HepG2 (cell line): ENCODE measurements at regions not wholly inside any gene's neighbourhood (a gene's known extent, or its start where the extent isn't known, plus 50 kb on each side); places are given as distances from the start of the nearest gene placed in this dataset.

ENCODE experiments used
- ATAC-seq: fragments of 200-7000 bp; cut with Tn5 transposase; 3 replicates; pipeline ENCODE4 v1.9.1; 2020; ENCODE audit warnings: mild to moderate bottlenecking, moderate library complexity
- BruUV-seq: library from RNA; stranded (reverse); fragments of 400-500 nt; replicated peaks from 2 replicates; lab custom pipeline; 2021; lab: Mats Ljungman, UMichigan
- CTCF ChIA-PET: fragments of 300-600 bp; formaldehyde crosslinking; extraction: SDS; loops from one replicate; lab custom pipeline; 2021; ENCODE audit warnings: low total read pairs, inconsistent platforms, low intra/inter-chr PET ratio; lab: Yijun Ruan, JAX
- POLR2A ChIA-PET: fragments of 350-600 bp; sonication (Branson Sonifier 250); formaldehyde crosslinking; loops from one replicate; lab custom pipeline; 2020; ENCODE audit warnings: antibody characterized with exemption, inconsistent platforms; lab: Yijun Ruan, JAX
- DNase-seq: peaks from one replicate; pipeline ENCODE4 v3.0.0-alpha.2; 2015; ENCODE audit warnings: low spot score
- FAIRE-seq: peaks from 3 replicates; lab custom pipeline; 2011; peaks lifted over from hg19 to GRCh38; lab: Jason Lieb, UNC
- H2AFZ ChIP-seq: one replicate; pipeline ENCODE4 v1.6.1; 2011; ENCODE audit warnings: low read length, inconsistent platforms
- H3K27ac ChIP-seq: fragments of 300-600 bp; 3 replicates; pipeline ENCODE4 v1.8.0; 2011; ENCODE audit warnings: mixed run types, mild to moderate bottlenecking, mixed read lengths, low read length, inconsistent platforms; ENCODE audit not compliant: insufficient read depth; ENCODE audit errors: extremely low read length
- H3K27me3 ChIP-seq, 2 experiments: fragments of 200-600 bp in 1 of 2; 2 replicates in 1 of 2; 3 replicates in 1 of 2; pipeline versions ENCODE4 v1.6.0 to v1.8.0; 2011; ENCODE audit warnings: low read length in 2 of 2, mild to moderate bottlenecking in 2 of 2, moderate library complexity in 2 of 2, inconsistent platforms in 1 of 2; ENCODE audit not compliant: insufficient read depth in 2 of 2, control insufficient read depth in 1 of 2
- H3K36me3 ChIP-seq, 2 experiments: fragments of 200-600 bp in 1 of 2; replicated peaks in 1 of 2; 2 replicates in 1 of 2; 3 replicates in 1 of 2; pipeline versions ENCODE4 v1.5.1 to v1.8.0; 2011; ENCODE audit warnings: low read length in 2 of 2, inconsistent platforms in 1 of 2; ENCODE audit not compliant: insufficient read depth in 2 of 2, control insufficient read depth in 1 of 2
- H3K4me1 ChIP-seq: 2 replicates; pipeline ENCODE4 v1.5.1; 2012; ENCODE audit warnings: low read length, inconsistent platforms; ENCODE audit not compliant: insufficient read depth
- H3K4me2 ChIP-seq: 2 replicates; pipeline ENCODE4 v1.6.0; 2011; ENCODE audit warnings: low read depth, low read length, inconsistent platforms
- H3K4me3 ChIP-seq, 3 experiments: fragments of 200-600 bp in 1 of 3; sonication (generic), shearing (Covaris generic) in 1 of 3; replicated peaks in 1 of 3; 2 replicates each; pipeline ENCODE4 v1.5.1; 2011 to 2016; ENCODE audit warnings: low read length in 3 of 3, inconsistent platforms in 2 of 3, low read depth in 2 of 3, mild to moderate bottlenecking in 2 of 3, control low read depth in 1 of 3, mixed read lengths in 1 of 3; ENCODE audit not compliant: insufficient read depth in 1 of 3
- H3K79me2 ChIP-seq: one replicate; pipeline ENCODE4 v1.6.1; 2011; ENCODE audit warnings: low read length, inconsistent platforms; ENCODE audit not compliant: insufficient read depth
- H3K9ac ChIP-seq: 2 replicates; pipeline ENCODE4 v1.6.0; 2011; ENCODE audit warnings: mild to moderate bottlenecking, low read depth, low read length, inconsistent platforms; ENCODE audit not compliant: insufficient read depth
- H3K9me3 ChIP-seq: 2 replicates; pipeline ENCODE4 v1.5.1; 2012; ENCODE audit warnings: mild to moderate bottlenecking, low read length
- H4K20me1 ChIP-seq: 2 replicates; pipeline ENCODE4 v1.6.0; 2011; ENCODE audit warnings: inconsistent platforms, mild to moderate bottlenecking, low read length, moderate library complexity; ENCODE audit not compliant: insufficient read depth
- ATRX ChIP-seq: sonication (generic); formaldehyde crosslinking; IDR thresholded peaks from 2 replicates; pipeline ENCODE4 v1.4.0; 2020; ENCODE audit warnings: missing genetic modification reagents, borderline replicate concordance
- CSRNP2 ChIP-seq: sonication (generic); formaldehyde crosslinking; conservative IDR thresholded peaks from 2 replicates; pipeline ENCODE4 v1.8.0; 2022; ENCODE audit warnings: low read depth, missing genetic modification reagents
- GPBP1L1 ChIP-seq: sonication (generic); formaldehyde crosslinking; IDR thresholded peaks from 2 replicates; pipeline ENCODE4 v1.5.0; 2020; ENCODE audit warnings: mild to moderate bottlenecking, missing genetic modification reagents
- MBD4 ChIP-seq: IDR thresholded peaks from 2 replicates; pipeline ENCODE4 v1.6.1; 2012; ENCODE audit warnings: low read length, inconsistent platforms, borderline replicate concordance
- MTA1 ChIP-seq: sonication (generic); formaldehyde crosslinking; IDR thresholded peaks from 2 replicates; pipeline ENCODE4 v1.4.0; 2020; ENCODE audit warnings: missing genetic modification reagents, mild to moderate bottlenecking, borderline replicate concordance
- PHF8 ChIP-seq: sonication (generic); formaldehyde crosslinking; IDR thresholded peaks from 2 replicates; pipeline ENCODE4 v1.5.0; 2020; ENCODE audit warnings: missing genetic modification reagents
- SALL2 ChIP-seq: sonication (generic); formaldehyde crosslinking; IDR thresholded peaks from 2 replicates; pipeline ENCODE4 v1.8.1; 2023; ENCODE audit warnings: mild to moderate bottlenecking, missing genetic modification reagents, inconsistent platforms
- SKI ChIP-seq: fragments of 450-650 bp; IDR thresholded peaks from one replicate; pipeline ENCODE4 v1.6.1; 2018; ENCODE audit warnings: mild to moderate bottlenecking; ENCODE audit not compliant: partially characterized antibody
- SMARCC2 ChIP-seq: fragments of 450-650 bp; IDR thresholded peaks from 2 replicates; pipeline ENCODE4 v1.6.1; 2017; ENCODE audit warnings: antibody characterized with exemption, mild to moderate bottlenecking
- SP2 ChIP-seq: sonication (generic); formaldehyde crosslinking; IDR thresholded peaks from 2 replicates; pipeline ENCODE4 v1.5.1; 2020; ENCODE audit warnings: mild to moderate bottlenecking, missing genetic modification reagents
- SUZ12 ChIP-seq: fragments of 150-350 bp; IDR thresholded peaks from 2 replicates; pipeline ENCODE4 v1.6.1; 2014; ENCODE audit warnings: low read depth, low read length
- TRIM24 ChIP-seq: sonication (generic); formaldehyde crosslinking; IDR thresholded peaks from 2 replicates; pipeline ENCODE4 v1.8.0; 2022; ENCODE audit warnings: mild to moderate bottlenecking, missing genetic modification reagents
- ZBED4 ChIP-seq: sonication (generic); formaldehyde crosslinking; IDR thresholded peaks from 2 replicates; pipeline ENCODE4 v1.4.0; 2020; ENCODE audit warnings: missing genetic modification reagents, borderline replicate concordance
- ZBTB7B ChIP-seq: sonication (generic); formaldehyde crosslinking; IDR thresholded peaks from 2 replicates; pipeline ENCODE4 v1.4.0; 2020; ENCODE audit warnings: missing genetic modification reagents
- ZNF234 ChIP-seq: sonication (generic); formaldehyde crosslinking; conservative IDR thresholded peaks from 2 replicates; pipeline ENCODE4 v1.5.1; 2020; ENCODE audit warnings: mild to moderate bottlenecking, missing genetic modification reagents
- ZNF724P ChIP-seq: sonication (generic); formaldehyde crosslinking; IDR thresholded peaks from 2 replicates; pipeline ENCODE4 v1.8.0; 2022; ENCODE audit warnings: missing genetic modification reagents, borderline replicate concordance
- WGBS: methylation state at CpG from one replicate; pipeline ENCODE4 v1.1.6; 2017; ENCODE audit warnings: low lambda C conversion rate; 5-methylcytosine and 5-hydroxymethylcytosine counted together
- in situ Hi-C: cut with HindIII; loops from 2 replicates; pipeline ENCODE4 v1.10.0; 2017; ENCODE audit warnings: low pct_unique_long_range_greater_than_20kb; ENCODE audit not compliant: extremely low pct_ligation_motif_present
- intact Hi-C: fragments of 100-400 bp; cut with micrococcal nuclease; formaldehyde crosslinking; loops from one replicate; pipeline ENCODE4 v1.10.0; 2022; ENCODE audit not compliant: unreplicated experiment
- TF ChIP-seq, protein P1 (sequence below): sonication (generic); formaldehyde crosslinking; IDR thresholded peaks from 2 replicates; pipeline ENCODE4 v1.5.1; 2020; ENCODE audit warnings: mild to moderate bottlenecking, missing genetic modification reagents

DNA sequence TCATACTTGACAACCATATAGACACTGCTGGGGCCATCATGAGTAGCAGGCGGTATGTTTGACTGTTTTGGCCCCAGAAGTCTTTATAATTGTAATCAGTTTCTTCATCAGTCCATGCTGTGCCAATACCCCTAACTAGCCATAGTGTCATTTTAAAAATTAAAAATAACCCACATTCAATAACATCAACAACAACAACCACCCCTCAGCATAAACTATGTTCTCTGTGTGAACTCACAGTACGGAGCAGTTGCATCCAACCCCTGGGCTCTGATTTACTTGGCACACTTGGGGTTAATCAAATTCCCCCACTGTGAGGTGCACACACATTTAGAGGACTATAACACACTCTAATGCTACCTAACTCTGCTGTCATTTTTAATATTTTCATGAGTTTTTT is 553.7 kb downstream of the USP25 start:
- ChIA-PET POLR2A (no interaction called here), CTCF (no interaction called here)
- H3K4me3 ChIP-seq, result no peak overlapping the region
- no peak overlapping the region for H2AFZ ChIP-seq
- no TSS peak for BruUV-seq
- intact Hi-C loops (no loop called here), in situ Hi-C loops (no loop called here)
- DNase-seq (no peak), FAIRE-seq (no peak), ATAC-seq (no peak)
- no peaks in the 10 kb centered on the region for H3K36me3 ChIP-seq
- H3K79me2 ChIP-seq, result no peaks in the 10 kb centered on the region
- H3K4me1 ChIP-seq, result no peaks in the 10 kb centered on the region
- H4K20me1 ChIP-seq, result no peaks in the 10 kb centered on the region
- H3K4me2 ChIP-seq, result no peak overlapping the region
- WGBS, result 38% methylated on average over 2 of the region's 2 CpGs
- H3K27ac ChIP-seq, result no peak overlapping the region
- no peaks in the 10 kb centered on the region for H3K27me3 ChIP-seq
- no peak overlapping the region for H3K9ac ChIP-seq
- H3K9me3 ChIP-seq, result no peaks in the 10 kb centered on the region
- TF ChIP-seq SP2 (CRISPR knock-in tag) (no peak), ZBTB7B (CRISPR knock-in tag) (no peak), TRIM24 (CRISPR knock-in tag) (no peak), ZBED4 (CRISPR knock-in tag) (no peak), ZNF724P (CRISPR knock-in tag) (no peak), MTA1 (no peak), SALL2 (CRISPR knock-in tag) (no peak), GPBP1L1 (no peak), MBD4 (no peak), CSRNP2 (no peak), SUZ12 (no peak), SMARCC2 (no peak), ZNF234 (CRISPR knock-in tag) (no peak), SKI (no peak), PHF8 (CRISPR knock-in tag) (no peak), ATRX (CRISPR knock-in tag) (no peak)
- TF ChIP-seq, protein P1, sequence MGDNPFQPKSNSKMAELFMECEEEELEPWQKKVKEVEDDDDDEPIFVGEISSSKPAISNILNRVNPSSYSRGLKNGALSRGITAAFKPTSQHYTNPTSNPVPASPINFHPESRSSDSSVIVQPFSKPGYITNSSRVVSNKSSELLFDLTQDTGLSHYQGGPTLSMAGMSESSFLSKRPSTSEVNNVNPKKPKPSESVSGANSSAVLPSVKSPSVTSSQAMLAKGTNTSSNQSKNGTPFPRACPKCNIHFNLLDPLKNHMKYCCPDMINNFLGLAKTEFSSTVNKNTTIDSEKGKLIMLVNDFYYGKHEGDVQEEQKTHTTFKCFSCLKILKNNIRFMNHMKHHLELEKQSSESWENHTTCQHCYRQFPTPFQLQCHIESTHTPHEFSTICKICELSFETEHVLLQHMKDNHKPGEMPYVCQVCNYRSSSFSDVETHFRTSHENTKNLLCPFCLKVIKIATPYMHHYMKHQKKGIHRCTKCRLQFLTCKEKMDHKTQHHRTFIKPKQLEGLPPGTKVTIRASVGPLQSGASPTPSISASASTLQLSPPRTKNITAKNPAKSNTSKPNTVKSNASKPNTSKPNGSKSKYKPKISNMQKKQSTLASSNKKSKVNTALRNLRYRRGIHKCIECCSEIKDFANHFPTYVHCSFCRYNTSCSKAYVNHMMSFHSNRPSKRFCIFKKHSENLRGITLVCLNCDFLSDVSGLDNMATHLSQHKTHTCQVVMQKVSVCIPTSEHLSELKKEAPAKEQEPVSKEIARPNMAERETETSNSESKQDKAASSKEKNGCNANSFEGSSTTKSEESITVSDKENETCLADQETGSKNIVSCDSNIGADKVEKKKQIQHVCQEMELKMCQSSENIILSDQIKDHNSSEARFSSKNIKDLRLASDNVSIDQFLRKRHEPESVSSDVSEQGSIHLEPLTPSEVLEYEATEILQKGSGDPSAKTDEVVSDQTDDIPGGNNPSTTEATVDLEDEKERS (CRISPR knock-in tag), result no peak
